NCI-H2196 (cell line): ENCODE measurements at regions not wholly inside any gene's neighbourhood (a gene's known extent, or its start where the extent isn't known, plus 50 kb on each side); places are given as distances from the start of the nearest gene placed in this dataset.
"Not testable (repeated sequence)": the region's sequence is repeated elsewhere in the genome, so short reads cannot be mapped to it uniquely, and the experiment has no call there.

ENCODE experiments used
- DNase-seq: peaks from one replicate; lab custom pipeline; 2025; ENCODE audit not compliant: unreplicated experiment; lab: John Stamatoyannopoulos, UW

- no peak for DNase-seq
Observed at GRCh38 chr14:45976001-45976400, 675.6 kb downstream of the RPL10L start.

- DNase-seq = no peak
Observed at GRCh38 chr14:45972416-45972815, 679.2 kb downstream of the RPL10L start.

GRCh38 chr14:45970621-45971020 is 681.0 kb downstream of the RPL10L start:
- DNase-seq = no peak

GRCh38 chr14:45968037-45968436 is 683.5 kb downstream of the RPL10L start:
- no peak for DNase-seq

GRCh38 chr14:45949479-45949878 is 696.5 kb upstream of the MIS18BP1 start:
- DNase-seq = no peak

DNA sequence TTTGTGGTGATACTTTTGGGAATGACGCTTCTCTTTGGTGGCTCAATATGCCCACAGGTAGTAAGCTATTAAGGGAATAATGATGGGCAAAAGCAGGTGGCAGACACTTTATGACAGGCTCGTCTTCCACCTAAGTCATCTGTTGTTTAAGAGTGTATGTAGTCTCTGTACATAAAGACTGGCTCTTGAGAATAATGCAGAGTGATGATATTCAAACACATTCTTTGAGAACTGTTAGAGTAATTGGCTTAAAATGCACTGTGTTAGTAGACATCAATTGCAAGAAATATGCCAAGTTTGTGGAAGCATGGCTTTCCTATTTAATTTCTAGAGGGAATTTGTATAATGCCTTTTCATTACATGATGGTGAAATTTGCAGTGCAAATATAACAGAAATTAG is 694.8 kb upstream of the MIS18BP1 start:
- DNase-seq = no peak

DNA sequence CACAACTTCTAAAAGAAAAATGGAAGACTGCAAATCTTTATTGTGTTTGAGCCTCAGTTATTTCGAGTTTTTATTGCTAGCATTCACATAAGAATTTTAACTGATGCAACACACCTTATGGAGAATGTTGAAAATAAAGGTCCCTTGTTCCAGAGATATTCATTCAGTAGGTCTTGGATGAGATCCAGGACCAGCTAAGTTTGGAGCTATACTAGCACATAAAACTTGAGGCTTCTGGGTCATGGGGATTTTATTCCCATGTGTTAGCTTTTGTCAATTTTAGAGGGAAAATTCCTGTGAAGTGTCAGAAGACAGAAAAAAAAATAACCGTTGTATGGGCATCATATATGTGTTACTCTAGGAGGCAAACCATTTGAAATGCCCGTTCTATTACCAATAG is 693.2 kb upstream of the MIS18BP1 start:
- no peak for DNase-seq

GRCh38 chr14:45940318-45940717 is 687.3 kb upstream of the MIS18BP1 start:
- DNase-seq = no peak

- DNase-seq = no peak
Observed at GRCh38 chr14:45939572-45939971, 686.6 kb upstream of the MIS18BP1 start.

DNA sequence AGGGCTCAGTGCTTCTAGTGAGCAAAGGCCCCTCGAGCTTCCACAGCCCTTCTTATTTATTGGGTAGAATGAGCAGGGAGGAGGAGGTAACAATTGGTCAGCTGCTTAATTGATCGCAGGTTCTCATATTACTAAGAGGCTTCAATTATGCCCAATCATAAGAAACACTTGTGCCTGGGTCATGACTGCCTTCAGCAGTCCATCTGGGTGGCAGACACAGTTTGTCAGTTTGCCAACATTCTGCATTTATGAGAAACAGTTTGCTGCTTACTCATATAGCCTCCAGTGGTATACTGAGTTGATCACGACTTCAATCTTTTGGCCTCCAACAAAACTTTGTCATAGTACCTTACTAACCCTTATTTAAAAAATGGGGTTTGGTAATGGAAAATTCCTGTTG is 667.0 kb upstream of the MIS18BP1 start:
- not testable (repeated sequence) for DNase-seq

GRCh38 chr14:45916340-45916953 is 663.4 kb upstream of the MIS18BP1 start:
- no peak for DNase-seq

DNA sequence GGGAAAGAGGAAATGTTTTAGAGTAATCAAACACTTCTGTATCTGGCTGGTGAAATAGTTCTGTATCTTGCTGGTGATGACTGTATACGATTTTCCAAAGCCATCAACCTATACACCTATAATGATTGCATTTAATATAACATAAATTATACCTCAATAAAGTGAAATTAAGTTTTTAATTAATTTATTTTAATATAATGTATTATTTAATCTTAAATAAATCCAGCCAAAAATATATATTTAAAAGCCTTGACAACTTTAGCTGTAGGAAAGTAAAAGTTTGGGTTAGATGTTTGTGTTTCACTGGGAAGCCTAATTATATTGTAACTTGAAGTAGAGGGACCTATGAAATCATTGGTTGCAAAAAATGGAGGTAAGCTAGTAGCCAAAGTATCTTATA is 654.8 kb upstream of the MIS18BP1 start:
- DNase-seq = no peak

GRCh38 chr14:45906257-45906656 is 653.3 kb upstream of the MIS18BP1 start:
- no peak for DNase-seq

DNA sequence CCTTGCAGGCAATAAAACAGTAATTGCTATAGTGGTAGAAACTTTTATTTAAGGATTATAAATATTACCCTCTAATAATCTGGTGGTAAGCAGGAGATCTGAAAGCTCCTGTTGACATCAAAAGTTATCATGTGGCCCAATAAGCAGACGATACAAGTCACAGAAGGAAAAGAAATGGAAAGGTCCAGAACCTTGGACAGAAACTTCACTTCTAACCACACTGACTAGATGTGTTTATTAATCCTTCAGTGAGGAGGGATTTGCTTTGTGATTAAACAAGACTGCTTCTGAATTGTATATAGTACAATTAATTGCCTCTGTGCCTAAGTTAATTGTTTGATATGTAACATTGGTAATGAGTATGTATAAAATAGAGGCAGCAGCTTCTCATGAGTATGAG is 652.7 kb upstream of the MIS18BP1 start:
- DNase-seq = no peak

DNA sequence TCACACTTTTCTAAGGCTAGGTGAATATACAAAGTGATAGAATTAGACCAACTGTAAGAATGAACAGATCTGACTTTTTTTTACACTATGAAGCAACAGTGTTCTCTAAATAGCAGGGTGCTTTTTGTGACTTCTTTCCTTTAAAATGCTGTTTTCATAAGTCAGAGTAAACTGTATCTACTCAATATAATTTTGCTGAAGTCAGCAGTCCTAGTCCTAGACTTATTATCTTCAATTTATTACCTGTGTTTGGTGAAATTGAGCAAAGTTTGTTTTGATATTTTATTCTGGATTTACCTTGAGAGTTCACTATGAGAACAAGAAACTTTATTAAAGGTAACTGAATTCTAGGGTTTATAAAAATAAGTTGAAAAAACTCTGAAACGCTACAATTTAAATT is 651.3 kb upstream of the MIS18BP1 start:
- DNase-seq = no peak

DNA sequence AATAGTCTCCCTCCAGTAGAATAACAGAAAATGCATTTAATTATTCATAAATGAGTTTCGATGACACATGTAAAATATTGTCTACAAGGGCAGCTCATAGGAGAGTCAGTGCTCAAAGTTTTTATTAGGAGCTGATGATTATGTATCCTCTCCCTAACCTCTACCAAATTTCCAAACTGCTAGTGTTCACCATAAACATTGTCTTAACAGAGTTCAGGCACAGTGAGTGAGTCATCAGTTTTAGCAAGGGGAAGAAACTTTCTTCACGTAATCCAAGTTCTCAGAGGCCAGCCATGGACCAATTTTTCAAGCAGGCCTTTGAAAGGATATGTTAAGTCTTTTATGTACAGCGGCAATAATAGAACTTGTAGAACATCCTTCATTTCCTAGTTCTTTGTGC is 649.2 kb upstream of the MIS18BP1 start:
- DNase-seq = no peak

DNA sequence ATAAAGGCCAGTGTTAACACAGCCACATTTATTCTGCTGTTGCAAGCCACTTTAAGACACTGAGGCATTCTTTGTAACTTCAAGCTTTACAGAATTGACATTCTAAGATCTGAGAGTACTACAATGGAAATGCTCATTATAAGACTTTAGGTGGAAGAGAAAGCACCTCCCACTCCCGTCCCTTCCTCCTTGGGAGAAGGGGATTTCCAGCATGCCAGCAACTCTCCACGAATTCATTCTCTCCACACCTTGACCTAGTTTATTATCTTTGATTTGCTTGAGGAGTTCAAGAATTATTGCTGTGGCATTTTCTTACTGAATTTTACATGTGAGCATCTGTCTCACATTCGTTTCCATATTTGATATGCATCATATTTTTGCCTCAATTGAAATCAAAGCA is 644.4 kb upstream of the MIS18BP1 start:
- no peak for DNase-seq

DNA sequence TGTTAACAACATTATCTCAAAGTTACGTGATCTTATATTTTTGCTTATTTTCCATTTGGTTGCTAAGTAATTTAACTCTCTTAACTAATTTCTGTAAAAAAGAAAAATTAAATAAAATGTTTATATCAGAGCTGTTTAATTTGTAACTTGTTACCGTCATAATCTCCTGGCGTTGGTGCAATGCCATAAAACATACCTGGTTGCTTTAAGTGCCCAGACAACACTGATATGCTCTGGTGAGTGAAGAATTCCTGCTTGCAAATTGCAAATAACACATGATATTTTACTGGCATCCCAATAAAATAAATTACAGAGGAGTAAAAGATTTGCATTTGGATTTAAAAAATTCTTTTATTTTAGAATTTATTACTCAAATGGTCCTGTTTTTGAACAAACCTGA is 640.1 kb upstream of the MIS18BP1 start:
- no peak for DNase-seq

DNA sequence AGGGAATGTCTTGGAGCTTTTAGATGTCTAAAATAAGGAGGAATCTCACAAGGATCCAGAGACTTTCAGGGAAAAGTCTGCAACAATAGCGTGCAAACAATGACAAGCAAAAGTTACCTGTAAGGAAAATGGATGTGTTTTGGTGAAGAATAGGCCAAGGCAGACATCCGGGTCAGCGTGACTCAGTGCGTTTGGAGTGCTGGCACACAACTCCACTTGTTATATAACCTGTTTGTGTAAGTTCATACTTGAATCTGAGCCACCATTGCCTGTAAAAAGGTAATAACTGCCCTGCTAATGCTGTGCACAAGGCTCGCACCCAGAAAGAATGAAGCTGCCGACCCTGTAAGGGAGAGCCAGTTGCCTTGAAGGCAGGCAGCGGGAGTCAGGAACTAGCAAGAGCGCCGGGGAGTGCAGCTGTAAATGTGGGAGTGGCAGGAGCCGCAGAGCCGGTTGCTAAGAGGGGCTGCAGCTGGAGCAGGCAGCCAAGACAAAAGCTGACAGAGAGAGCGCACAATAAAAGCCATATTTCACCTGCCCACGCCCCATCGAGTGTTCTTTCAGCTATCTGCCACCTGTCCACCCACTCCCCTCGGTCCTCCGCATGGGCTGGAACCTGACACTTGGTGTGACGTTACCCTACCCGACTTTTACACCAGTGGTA is 638.5 kb upstream of the MIS18BP1 start:
- DNase-seq = peak; percentile 15

- DNase-seq = not testable (repeated sequence)
Observed at GRCh38 chr14:45888766-45889285, 635.8 kb upstream of the MIS18BP1 start.

- no peak for DNase-seq
Observed at GRCh38 chr14:45877981-45878380, 625.0 kb upstream of the MIS18BP1 start.

DNA sequence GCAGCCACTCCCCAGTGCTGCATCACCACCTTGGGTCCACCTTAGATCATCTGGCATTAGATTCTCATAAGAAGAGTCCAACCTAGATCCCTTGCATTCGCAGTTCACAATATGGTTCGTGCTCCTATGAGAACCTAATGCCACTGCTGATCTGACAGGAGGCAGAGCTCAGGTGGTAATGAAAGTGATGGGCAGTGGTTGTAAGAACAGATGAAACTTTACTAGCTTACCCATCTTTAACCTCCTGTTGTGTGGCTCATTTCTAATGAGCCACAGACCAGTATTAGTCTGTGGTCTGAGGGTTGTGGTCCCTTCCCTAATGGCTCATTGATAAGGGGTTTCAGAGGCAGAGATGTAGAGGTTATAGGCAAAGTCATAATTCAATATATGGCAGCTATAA is 615.9 kb upstream of the MIS18BP1 start:
- no peak for DNase-seq

GRCh38 chr14:45868377-45868776 is 615.4 kb upstream of the MIS18BP1 start:
- no peak for DNase-seq
